SIG-M5 (cell line): ENCODE measurements at regions not wholly inside any gene's neighbourhood (a gene's known extent, or its start where the extent isn't known, plus 50 kb on each side); places are given as distances from the start of the nearest gene placed in this dataset.
"Not testable (repeated sequence)": the region's sequence is repeated elsewhere in the genome, so short reads cannot be mapped to it uniquely, and the experiment has no call there.

Experiments
- DNase-seq: peaks from one replicate; lab custom pipeline; 2025; lab: John Stamatoyannopoulos, UW

DNA sequence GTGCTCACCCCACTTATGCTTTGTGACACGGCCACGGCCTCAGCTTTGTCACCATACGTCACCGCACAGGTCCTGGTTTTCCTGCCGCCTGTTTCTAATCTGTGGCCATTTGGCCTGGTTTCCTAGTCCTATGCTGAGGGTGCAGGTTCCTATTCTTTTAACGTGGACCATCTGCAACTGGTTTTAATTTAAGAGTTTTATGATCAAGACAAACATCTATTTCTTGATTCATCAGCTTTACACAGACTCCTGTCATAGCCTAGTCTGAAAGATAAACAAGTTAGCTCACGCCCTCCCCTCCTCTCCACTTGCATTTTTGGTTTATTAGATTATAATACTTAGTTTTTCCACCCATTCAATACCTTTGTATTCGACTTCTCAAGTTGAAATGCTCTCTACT is 97.5 kb upstream of the RPS6KA2 start:
- no peak for DNase-seq

DNA sequence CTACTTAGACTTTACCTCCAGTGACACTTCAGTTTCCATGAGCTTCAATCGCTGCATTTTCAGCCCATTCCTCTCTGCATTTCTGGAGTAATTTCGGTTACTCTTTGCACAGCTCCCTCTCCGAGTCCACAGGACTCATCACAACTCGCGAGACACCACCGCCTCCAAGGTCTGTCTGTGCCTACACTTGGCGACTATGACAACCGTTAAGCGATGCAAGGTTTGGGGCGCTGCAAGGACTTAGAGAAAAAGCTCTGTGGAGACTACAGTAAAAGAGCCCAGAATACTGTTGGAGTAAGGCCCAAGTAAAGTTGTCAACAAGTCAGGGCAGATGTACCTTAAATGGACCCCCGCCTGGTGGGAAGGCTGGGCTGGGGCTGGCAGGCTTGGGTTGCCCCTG is 95.7 kb upstream of the RPS6KA2 start:
- DNase-seq = no peak

DNA sequence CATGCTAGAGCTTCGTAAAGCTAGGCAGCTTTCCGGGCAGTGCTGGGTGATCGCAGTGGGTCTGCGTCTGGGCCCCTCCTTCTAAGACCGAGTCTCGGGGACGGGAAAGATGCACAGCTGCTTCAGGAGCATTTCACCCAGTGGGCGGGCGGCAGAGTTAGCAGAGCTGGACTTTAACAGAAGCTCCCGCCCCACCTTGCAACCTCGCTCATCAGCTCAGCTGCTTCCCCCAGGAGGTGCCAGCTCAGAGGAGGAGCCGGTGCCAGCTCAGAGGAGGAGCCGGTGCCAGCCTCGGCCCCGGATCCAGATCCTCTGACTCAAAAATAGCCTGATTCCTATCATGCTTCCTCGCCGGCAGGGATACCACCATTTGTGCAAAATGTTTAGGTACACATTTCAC is 94.5 kb upstream of the RPS6KA2 start:
- DNase-seq = no peak

DNA sequence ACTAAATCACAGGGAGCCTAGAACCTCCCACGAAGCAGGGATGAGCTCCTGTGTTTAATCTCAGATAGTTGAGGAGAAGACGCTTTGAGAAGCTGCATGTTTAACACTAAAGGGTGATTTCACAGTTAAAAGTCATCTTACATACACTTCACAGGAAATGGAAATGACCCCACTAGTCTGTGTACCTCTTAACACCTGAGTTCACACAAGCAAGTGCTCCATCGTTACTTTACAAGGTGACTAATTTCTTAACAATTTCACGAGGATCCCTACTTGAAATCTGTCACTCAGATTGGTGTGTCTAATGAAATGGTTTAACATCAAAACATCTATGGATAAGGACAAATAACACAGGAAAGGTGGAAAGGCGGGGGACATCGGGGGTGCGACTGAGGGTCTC is 93.8 kb upstream of the RPS6KA2 start:
- DNase-seq = no peak

DNA sequence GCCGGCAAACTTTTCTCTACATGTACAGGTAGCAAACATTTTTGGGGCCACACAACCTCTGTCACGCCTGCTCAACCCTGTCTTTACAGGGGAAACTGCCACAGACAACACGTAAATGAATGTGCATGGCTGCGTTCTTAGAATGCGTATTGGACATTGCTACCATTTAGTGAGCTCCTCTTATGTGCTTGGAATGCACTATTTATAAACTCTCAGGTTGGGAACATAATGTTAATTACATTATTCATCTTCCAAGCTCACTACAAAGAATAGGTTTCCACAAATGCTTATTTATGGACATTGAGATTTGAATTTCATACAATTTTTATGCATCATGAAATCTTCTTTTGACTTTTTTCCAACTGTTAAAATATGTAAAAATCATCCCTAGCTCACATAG is 92.0 kb upstream of the RPS6KA2 start:
- DNase-seq = no peak

DNA sequence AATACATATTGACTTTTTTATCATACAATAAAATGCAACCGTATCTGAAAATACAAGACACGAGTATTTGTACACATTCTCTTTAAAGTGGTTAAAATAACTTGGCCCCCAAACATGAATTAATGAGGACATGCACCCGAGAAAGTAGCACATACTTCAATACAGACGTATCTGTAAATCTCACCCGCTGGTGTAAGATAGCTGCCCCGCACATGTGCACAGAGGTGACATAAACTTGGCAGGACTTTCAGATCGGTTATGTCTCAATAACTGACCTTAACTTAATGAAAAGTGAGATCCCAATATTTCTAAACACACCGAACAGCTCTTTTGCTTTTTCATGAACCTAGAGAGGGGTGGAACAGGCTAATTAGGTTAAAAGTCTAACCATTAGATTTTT is 91.5 kb upstream of the RPS6KA2 start:
- DNase-seq = no peak

DNA sequence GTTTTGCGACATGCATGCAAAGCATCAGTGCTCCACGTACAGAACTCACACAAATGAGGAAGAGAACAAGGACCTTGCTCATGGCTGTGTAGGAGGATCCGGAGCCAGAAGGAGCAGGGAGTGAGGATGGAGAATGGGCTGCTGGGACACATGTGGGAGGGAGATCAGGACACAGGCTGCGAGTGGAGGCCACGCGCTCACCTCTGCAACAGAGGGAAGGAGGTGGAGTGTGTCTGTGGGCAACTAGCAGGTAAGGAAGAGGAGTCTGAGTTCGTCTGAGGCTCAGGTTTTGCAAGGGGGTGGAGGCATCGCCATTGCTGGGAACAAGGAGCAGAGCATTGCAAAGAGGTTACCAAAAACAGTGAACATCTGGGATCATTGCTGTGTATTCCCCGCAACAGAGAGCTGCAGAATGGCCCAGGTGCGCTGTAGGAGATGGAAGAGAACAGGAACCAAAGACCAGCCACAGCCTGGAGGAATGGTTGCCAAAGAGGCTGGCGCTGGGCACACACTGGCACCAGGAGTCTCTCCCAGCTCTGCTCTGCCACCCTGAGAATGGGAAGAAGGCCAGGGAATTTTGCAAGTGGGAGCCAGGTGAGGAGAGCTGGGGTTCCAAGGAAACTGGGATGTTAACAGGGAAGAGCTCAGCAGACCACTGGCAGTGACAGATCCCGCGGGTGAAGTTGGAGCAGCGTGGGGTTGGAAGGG is 90.0 kb upstream of the RPS6KA2 start:
- DNase-seq = no peak

DNA sequence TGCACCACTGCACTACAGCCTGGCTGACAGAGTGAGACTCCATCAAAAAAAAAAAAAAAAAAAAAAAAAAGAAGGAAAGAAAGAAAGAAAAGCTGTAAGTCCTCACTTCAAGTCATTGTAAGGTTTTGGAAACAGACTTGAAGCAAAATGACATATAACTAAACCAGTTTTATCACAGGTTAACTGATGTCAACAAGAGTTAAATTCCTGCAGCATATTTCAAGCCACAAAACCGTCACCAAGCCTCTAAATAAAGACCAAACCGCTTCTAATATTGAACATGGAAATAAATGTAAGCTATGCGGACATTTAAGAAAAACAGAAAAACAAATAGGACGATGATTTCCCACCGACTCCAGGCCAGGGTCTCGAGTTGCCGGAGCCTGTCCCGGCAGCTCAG is 88.9 kb upstream of the RPS6KA2 start:
- no peak for DNase-seq

DNA sequence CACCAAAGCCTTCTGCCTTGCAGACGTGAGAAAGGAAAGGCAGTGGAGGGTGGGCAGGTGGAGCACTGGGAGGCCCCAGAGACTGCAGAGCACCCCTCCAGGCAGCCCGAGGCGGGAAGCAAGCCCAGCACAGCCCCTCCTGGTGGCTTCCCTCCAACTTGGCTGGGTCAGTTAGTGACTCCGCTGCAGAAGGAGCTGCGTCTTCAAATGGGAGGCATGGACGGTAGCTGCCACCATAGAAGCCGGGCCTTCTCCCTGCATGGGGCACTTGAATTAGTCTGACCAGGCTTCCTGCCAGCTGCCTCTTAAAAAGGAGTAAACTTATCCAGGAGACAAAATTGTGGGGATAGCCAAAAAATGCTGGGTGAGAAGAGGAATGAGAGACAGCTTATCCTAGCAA is 88.0 kb upstream of the RPS6KA2 start:
- DNase-seq = no peak

DNA sequence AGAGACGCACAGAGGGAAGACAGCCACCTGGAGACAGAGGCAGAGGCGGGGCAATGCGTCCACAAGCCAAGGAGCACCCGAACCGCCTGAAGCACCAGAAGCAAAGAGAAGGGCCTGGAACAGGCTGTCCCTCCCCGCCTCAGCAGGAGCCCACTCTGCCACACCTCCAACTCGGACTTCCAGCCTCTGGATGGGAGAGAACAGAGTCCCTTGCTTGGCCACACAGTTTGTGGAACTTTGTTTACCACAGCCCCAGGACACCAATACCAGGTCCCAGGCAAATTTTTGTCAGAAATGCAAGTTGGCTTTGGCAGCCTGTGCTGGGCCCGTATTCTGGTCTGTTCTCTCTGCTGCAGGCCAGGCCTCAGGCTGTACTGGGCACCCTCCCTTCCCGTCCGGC is 87.5 kb upstream of the RPS6KA2 start:
- no peak for DNase-seq

DNA sequence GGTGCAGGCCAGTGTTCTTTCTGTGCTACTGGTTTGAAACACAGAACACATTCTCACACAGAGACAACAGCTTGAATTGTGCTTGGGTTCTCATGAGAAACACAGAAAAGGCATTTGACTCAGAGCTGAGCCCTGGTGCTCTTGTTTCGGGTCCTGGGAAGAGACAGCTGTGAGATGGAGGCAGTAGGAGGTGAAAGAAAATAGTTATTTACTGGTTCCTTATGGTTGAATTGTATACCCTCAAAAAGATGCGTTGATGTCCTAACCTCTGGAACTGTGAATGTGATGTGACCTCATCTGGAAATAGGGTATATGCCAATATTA is 87.1 kb upstream of the RPS6KA2 start:
- no peak for DNase-seq

DNA sequence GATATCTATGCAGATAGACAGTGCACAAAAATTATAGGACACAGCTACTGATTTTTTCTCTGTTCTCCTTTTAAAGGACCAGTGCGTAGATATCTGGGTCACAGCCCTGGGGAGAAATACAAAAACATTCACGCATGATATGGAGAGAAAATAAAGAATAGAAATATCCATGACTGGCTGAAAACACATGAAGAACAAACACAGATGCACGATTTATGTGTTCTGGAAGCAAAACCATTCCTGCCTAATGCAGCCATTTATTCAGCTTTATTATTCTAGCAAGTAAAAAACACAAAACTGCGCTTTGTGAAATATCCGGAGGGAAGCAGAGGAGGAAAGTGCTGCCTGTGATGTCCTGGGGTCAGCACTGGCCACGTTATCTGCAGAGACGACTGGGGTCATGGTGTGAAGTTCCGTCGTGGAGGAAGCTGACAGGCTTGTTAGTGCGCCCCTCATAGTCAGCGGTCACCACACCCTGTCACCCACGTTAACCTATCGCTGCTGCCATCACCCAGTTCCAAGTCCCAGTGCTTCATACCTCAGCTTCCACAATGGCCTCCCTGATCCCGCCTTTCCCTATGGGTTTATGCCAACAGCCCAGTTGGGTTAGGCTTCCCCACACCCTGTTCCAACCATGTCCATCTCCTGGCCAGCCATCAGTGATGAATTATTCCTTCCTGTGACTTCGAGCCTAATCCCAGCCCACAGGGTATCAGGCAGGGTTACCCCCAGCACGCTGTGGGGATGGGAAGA is 86.6 kb upstream of the RPS6KA2 start:
- DNase-seq = no peak

DNA sequence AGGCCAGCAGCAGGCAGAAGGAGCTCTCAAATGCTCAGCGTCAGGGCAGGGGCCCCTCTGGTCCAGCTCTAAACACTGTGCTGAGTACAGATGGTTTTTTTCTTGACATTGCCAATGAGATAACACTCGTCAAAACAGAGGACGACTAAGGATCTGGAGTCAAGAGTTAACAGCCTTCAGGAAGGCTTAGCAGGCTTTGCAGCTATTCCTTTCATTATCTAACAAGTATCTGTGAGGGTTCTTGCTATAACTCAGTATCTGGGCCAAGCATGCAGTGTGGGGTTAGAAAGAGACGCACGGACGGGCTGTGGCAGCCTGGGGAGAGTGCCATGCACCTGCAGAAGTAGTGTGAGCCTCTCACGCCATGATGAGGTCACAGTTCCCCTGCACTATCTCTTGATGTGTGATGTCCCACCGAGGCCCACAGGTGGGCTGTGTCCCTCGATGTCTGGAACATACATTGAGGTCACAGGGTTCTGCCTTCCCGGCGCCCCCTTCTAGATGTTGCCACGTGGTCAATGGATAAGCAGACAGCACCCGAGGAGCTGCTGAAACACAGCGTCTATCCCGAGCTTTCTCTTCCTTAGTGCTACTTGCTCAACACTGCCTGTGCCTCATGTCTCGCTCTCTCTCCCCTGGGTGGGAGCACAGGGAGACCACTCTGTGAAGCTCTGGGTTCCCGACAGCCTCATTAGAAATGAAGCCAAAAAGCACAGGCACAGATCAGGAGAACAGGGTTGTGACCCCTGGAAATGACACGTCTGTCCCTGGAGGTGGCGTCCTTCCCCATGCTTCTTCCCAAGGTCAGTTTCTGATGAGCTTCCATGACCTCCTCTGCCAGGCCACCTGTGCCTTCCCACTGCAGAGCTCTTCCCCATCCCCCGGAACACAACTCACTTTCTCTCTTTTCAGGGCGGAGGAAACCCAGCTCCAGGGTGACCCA is 85.5 kb upstream of the RPS6KA2 start:
- no peak for DNase-seq

DNA sequence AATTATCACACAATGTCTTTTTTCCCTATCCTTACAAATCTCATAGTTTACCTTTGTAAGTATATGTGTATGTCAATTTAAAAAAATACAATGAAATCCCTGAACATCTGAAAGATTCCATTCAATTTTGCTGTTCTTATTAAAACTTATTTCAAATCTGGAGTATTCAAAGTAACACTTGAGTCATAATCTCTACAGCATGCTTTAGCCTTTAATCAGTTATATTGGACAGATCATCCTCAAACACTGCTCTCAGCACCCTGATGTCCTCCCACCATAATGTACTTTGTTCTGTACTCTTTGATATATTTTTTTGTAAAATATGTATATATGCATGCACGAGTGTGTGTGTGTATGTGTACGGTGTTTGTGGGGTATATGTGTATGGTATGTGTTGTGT is 83.0 kb upstream of the RPS6KA2 start:
- no peak for DNase-seq

DNA sequence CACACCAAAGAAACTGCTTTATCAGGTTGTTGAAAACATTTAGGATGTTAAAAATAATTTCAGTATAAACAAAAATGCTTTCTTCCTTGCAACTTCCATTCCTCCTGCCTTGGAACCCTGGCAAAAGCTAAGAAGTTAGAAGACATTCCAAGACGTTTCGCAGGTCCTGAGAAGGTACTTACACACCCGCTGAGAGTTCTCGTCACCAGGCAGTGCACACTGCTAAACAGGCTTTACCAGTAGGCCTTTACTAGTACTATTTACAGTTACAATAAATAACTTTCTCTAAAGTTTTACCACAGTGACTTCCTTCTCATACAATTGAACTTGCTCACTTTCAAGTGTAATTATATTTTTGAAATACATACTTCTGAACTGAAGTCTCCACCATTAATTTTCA is 81.4 kb upstream of the RPS6KA2 start:
- no peak for DNase-seq

DNA sequence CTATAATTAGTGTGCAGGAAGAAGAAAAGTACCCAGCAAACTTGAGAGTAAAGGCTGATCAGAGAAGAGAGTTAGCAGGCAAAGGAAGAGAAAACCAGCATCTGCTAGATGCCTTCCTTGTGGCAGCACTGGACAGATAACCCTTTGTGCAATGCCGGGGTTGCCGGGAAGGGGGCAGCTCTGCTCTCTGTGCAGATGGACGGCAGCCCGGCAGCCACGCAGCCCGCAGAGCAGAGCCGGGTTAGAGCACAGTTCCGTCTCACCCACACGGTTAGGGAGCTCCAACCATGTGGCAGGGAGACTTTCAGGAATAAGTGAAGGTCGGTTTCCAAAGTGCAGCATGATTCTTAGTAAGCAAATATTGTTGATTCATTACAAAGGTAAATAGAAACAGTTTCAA is 80.0 kb upstream of the RPS6KA2 start:
- no peak for DNase-seq

DNA sequence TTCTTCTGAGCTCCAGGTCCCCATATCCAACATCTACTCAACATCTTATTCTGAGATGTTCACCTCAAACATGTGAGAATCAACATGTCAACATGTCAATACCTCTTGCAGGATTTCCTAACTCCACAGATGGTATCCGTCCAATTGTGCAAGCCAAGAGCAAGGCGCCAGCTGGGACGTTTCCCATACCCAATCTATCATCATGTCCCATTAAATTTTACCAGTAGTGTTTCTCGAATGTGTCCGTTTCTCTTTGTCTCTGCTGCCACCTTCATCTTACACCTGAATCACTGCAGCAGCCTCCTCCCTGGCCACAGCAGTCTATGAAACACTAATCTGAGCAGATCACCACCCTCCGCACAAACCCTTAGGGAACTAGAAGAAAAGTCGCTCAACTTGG is 78.0 kb upstream of the RPS6KA2 start:
- DNase-seq = no peak

DNA sequence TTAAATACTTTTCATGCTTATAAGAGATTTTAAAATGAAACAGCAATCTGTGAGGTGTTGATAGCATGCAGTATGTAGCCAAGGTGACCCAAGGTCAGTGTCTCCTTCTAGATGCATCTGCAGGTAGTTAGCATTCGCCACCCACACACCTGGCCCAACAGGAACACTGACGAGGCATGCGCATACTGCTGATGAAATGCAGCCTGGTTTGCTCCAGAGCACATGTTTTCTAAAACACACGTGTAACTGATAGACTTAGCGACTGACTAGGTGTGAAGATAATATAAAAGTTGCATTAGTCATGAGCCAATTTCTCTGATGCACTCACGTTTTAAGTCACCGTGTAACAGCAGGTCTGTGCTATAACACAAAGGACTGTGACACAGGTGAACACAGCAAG is 77.1 kb upstream of the RPS6KA2 start:
- DNase-seq = no peak

DNA sequence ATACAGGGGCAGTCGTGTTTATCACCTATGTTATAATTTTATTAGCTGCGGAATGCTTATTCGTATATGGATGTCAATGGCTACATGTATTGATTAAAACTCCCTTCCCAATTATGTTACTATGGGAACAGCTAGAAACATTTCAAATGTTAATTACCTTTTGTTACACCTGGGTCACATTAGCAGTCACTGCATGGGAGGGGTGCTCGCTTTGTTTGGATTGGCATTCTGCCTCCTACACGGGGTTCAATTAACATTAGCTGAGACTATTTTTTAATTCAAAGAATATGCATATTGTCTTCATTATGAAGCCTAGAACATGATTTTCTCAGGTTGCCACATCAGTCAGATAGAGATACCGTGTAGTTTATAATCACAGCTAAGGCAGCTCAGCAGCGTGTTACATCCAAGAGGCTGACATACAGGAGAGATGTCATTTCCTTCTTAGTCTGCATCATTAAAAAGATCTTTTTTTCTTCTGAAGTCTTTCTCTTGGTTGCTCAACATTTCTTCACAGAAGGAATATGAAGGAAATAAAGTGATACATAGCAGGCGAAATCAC is 76.2 kb upstream of the RPS6KA2 start:
- no peak for DNase-seq

DNA sequence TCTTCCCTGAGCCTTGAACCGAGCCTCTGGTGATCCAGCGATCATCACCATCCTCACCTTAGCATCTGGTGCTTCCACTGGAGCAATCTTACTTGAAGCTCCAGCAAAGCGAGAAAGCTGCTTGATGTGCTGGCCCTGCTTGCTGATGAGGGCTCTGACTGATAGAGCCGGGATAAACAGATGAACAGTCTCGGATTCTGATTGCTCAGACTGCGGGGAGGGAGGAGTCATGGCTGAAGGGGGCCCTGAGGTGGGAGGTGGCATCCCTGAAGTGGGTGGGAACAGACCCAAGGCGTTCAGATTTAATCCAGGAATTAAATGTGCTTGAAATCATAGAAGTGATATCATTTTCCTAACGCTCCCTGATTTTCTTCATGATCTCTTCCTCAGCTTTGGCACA is 74.4 kb upstream of the RPS6KA2 start:
- not testable (repeated sequence) for DNase-seq

DNA sequence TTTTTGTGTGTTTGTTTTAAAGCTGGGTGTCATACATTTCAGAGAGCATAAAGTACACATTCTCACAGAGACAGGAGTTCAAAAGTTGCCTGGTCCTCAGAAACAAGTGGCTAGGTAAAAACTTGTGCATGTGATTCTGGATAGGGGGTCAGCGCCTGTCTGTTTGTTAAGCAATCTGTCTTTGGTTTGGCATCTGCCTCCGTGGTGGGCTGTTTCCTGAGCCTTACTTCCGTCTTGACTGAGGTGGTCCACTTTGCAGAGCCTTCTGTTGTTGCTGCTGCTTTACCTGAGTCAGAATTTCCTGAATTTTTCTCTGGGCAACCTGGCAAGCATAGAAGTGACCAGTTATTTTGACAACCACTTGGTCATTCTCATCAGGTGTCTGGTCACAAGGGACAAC is 73.8 kb upstream of the RPS6KA2 start:
- not testable (repeated sequence) for DNase-seq

DNA sequence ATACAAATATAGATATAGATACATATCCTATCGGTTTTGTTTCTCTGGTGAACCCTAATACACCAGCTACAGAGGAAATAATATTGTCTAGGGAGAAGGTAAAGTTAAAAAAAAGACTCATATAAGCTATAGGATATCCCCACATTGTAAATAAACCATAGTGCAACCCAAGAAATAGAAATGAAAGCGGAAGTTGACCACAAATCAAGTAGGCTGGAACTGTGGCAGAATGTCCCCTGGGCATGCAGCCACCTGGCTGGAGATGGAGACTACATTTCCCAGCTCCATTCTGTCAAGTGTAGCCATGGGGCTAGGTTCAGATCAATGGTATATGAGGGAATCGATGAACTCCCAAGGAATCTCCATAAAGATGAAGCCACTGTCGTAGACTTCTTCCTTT is 70.1 kb upstream of the RPS6KA2 start:
- no peak for DNase-seq

DNA sequence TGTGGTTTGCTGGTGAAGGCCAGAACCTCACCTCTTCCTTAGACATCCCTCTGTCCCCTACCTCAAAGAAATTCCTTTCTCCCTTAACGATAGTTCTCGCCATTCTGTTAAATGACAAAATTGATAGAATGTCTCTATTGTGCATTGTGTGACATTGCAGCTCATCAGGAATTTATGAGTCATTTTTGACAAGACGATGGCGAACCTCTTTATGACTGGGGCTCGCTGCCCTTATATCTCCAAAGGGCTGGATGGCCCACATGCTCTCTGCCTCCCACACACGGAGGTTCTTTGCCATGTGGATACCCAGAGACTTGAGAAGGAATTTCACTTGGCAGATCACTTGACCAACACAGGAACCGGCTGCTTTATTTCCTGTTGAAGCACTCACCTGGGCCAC is 66.8 kb upstream of the RPS6KA2 start:
- DNase-seq = no peak
